Suprapubic skin (tissue), 4 donors: ENCODE measurements at regions not wholly inside any gene's neighbourhood (a gene's known extent, or its start where the extent isn't known, plus 50 kb on each side); places are given as distances from the start of the nearest gene placed in this dataset.

Experiments used
- POLR2A ChIP-seq, 2 donors: fragments of 450-650 bp; IDR thresholded peaks; one replicate each; pipeline ENCODE4 v1.6.1; 2017; ENCODE audit warnings: antibody characterized with exemption in 2 of 2, mild to moderate bottlenecking in 2 of 2, moderate library complexity in 2 of 2
- POLR2AphosphoS5 ChIP-seq, 3 donors: sonication (generic); formaldehyde crosslinking; IDR thresholded peaks; one replicate each; pipeline ENCODE4 v1.6.1; 2017; ENCODE audit warnings: antibody characterized with exemption in 3 of 3
- TF ChIP-seq, protein P1 (sequence below), 2 donors: fragments of 200-600 bp in 1 of 2; fragments of 450-650 bp in 1 of 2; sonication (generic) in 1 of 2; IDR thresholded peaks; one replicate each; pipeline ENCODE4 v1.5.1; 2016 to 2019; ENCODE audit warnings: antibody characterized with exemption in 2 of 2, mild to moderate bottlenecking in 1 of 2, moderate library complexity in 1 of 2

DNA sequence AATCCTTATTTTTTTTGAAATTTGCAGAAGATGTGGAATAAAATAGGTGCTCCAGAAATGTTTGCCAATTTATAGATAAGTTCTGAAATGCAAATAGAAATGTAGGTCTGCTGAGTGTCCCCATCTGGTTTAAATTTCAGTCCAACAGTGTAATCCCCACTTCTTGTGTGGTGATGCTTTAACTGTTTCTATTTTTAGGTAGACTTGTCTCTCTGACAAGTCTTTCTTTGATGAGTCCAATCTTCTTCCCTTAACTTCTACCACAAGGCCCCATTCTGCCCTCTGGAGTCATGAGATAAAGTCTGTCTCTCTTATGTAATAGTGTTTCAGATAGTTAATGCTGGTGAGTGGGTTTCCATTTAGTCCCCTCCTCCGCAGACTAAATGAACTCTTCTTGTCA lies 390.4 kb downstream of the RFC3 start:
- no peak for TF ChIP-seq POLR2A (IDR thresholded peaks at IDR 0.05)
- TF ChIP-seq, protein P1, sequence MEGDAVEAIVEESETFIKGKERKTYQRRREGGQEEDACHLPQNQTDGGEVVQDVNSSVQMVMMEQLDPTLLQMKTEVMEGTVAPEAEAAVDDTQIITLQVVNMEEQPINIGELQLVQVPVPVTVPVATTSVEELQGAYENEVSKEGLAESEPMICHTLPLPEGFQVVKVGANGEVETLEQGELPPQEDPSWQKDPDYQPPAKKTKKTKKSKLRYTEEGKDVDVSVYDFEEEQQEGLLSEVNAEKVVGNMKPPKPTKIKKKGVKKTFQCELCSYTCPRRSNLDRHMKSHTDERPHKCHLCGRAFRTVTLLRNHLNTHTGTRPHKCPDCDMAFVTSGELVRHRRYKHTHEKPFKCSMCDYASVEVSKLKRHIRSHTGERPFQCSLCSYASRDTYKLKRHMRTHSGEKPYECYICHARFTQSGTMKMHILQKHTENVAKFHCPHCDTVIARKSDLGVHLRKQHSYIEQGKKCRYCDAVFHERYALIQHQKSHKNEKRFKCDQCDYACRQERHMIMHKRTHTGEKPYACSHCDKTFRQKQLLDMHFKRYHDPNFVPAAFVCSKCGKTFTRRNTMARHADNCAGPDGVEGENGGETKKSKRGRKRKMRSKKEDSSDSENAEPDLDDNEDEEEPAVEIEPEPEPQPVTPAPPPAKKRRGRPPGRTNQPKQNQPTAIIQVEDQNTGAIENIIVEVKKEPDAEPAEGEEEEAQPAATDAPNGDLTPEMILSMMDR (IDR thresholded peaks at IDR 0.05), result no peak
- no peak for TF ChIP-seq POLR2AphosphoS5 (IDR thresholded peaks at IDR 0.05)
